ENCODE measurements at regions not wholly inside any gene's neighbourhood (a gene's known extent, or its start where the extent isn't known, plus 50 kb on each side); places are given as distances from the start of the nearest gene placed in this dataset.
A peak's percentile ranks its signal among the peaks of the same experiment; 100 is the strongest.

DNA sequence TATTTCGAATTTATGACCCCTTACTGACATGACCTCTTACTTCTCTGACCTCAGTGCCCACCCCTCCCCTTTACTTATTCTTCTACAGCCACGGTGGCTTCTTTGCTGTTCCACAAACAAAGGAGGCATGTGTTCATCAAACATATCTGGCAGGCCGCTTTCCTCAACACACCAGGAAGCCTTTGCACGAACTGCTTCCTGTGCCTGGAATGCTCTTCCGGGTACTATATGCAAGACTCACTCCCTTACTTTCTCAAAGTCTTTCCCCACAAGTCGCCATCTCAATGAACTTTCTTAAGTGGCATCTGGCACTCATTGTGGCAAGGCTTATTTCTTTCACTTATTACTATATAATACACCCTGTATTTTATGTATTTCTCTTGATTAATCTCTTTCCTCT lies 351.5 kb upstream of the DDX53 start:
- H3K36me3 ChIP-seq (ENCODE audit: control insufficient read depth, insufficient read depth, low read length), result no peaks in the 10 kb centered on the region
- H3K4me1 ChIP-seq (ENCODE audit: control insufficient read depth, extremely low read depth, insufficient read depth, low read length), result no peaks in the 10 kb centered on the region
- DNase-seq (ENCODE audit: low read depth in 2 of 2), result no peak
- no peak overlapping the region for H2AFZ ChIP-seq (ENCODE audit: low read length)
- no peak for TF ChIP-seq EZH2 (IDR thresholded peaks at IDR 0.05; ENCODE audit: low read length, missing control alignments)
- TF ChIP-seq, protein P1, sequence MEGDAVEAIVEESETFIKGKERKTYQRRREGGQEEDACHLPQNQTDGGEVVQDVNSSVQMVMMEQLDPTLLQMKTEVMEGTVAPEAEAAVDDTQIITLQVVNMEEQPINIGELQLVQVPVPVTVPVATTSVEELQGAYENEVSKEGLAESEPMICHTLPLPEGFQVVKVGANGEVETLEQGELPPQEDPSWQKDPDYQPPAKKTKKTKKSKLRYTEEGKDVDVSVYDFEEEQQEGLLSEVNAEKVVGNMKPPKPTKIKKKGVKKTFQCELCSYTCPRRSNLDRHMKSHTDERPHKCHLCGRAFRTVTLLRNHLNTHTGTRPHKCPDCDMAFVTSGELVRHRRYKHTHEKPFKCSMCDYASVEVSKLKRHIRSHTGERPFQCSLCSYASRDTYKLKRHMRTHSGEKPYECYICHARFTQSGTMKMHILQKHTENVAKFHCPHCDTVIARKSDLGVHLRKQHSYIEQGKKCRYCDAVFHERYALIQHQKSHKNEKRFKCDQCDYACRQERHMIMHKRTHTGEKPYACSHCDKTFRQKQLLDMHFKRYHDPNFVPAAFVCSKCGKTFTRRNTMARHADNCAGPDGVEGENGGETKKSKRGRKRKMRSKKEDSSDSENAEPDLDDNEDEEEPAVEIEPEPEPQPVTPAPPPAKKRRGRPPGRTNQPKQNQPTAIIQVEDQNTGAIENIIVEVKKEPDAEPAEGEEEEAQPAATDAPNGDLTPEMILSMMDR (conservative IDR thresholded peaks at IDR 0.05 in 1 of 2, IDR thresholded peaks at IDR 0.05 in 1 of 2; ENCODE audit: low read depth in 1 of 2, low read length in 2 of 2), result no peak
- H3K9me3 ChIP-seq (ENCODE audit: control insufficient read depth, insufficient read depth, low read depth, low read length), result no peaks in the 10 kb centered on the region
- no peaks in the 10 kb centered on the region for H3K79me2 ChIP-seq (ENCODE audit: control insufficient read depth, insufficient read depth, low read length)
- no peaks in the 10 kb centered on the region for H3K27me3 ChIP-seq (ENCODE audit: control insufficient read depth, insufficient read depth, low read length)
- no peaks in the 10 kb centered on the region for H4K20me1 ChIP-seq (ENCODE audit: control insufficient read depth, extremely low read depth, insufficient read depth, low read length)
- no peak overlapping the region for H3K4me2 ChIP-seq (ENCODE audit: extremely low read depth, insufficient read depth, low read length)
- H3K4me3 ChIP-seq (replicated peaks in 1 of 4; ENCODE audit: control extremely low read depth in 1 of 4, insufficient read depth in 1 of 4, low read depth in 3 of 4, low read length in 4 of 4), result no peak overlapping the region
- no peak overlapping the region for H3K9ac ChIP-seq (ENCODE audit: insufficient read depth, low read length)
- no peak overlapping the region for H3K27ac ChIP-seq (ENCODE audit: insufficient read depth, low read length)

DNA sequence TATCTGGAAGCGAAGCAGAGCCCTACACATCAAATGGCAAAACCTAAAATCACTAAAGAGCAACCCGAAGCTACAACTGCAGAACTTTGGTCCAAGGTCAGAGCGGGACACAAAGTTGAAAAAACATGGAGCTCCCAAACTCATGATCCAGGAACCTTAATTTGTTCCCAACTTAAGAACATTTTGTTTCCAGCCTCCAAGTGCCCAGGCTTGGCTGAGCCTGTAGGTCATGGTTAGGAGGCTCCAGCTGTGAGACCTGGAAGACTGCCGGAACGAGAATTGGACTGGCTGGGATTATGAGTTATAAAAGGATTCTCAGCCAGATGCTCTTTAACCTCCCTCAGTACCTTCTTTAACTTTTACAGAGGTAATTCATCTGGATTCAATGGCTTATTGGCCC lies 349.1 kb upstream of the DDX53 start:
- Histone ChIP-seq H4K20me1 (ENCODE audit: control insufficient read depth, extremely low read depth, insufficient read depth, low read length) (no peaks in the 10 kb centered on the region), H3K27me3 (ENCODE audit: control insufficient read depth, insufficient read depth, low read length) (no peaks in the 10 kb centered on the region), H3K9ac (ENCODE audit: insufficient read depth, low read length) (no peak overlapping the region), H3K4me3 (replicated peaks in 1 of 4; ENCODE audit: control extremely low read depth in 1 of 4, insufficient read depth in 1 of 4, low read depth in 3 of 4, low read length in 4 of 4) (no peak overlapping the region), H3K27ac (ENCODE audit: insufficient read depth, low read length) (no peak overlapping the region), H3K4me1 (ENCODE audit: control insufficient read depth, extremely low read depth, insufficient read depth, low read length) (no peaks in the 10 kb centered on the region), H3K9me3 (ENCODE audit: control insufficient read depth, insufficient read depth, low read depth, low read length) (no peaks in the 10 kb centered on the region), H3K4me2 (ENCODE audit: extremely low read depth, insufficient read depth, low read length) (no peak overlapping the region), H3K79me2 (ENCODE audit: control insufficient read depth, insufficient read depth, low read length) (no peaks in the 10 kb centered on the region), H3K36me3 (ENCODE audit: control insufficient read depth, insufficient read depth, low read length) (no peaks in the 10 kb centered on the region), H2AFZ (ENCODE audit: low read length) (no peak overlapping the region)
- DNase-seq (ENCODE audit: low read depth in 2 of 2), result no peak
- TF ChIP-seq EZH2 (IDR thresholded peaks at IDR 0.05; ENCODE audit: low read length, missing control alignments), result no peak
- TF ChIP-seq, protein P1 (conservative IDR thresholded peaks at IDR 0.05 in 1 of 2, IDR thresholded peaks at IDR 0.05 in 1 of 2; ENCODE audit: low read depth in 1 of 2, low read length in 2 of 2), result no peak

DNA sequence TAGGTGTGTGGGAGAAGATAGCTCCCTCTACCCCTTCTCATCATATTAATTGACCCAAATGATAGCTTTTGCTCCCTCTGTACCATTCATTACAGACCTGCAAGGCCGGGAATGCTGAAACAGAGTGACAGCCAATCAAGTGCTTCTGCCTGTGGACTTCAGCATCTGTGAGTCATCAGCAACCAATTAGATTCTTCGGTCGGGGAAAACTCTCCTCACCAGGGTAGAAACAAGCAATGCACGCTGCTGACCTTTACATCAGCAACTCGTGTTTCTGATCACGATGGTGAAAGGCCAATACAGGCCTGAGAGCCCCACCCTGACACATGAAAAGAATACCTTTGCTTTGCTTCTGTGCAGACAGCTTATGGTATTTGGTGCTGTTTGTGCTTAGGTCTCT lies 347.2 kb upstream of the DDX53 start:
- Histone ChIP-seq H3K4me1 (ENCODE audit: control insufficient read depth, extremely low read depth, insufficient read depth, low read length) (no peaks in the 10 kb centered on the region), H2AFZ (ENCODE audit: low read length) (no peak overlapping the region), H4K20me1 (ENCODE audit: control insufficient read depth, extremely low read depth, insufficient read depth, low read length) (no peaks in the 10 kb centered on the region), H3K79me2 (ENCODE audit: control insufficient read depth, insufficient read depth, low read length) (no peaks in the 10 kb centered on the region), H3K4me3 (replicated peaks in 1 of 4; ENCODE audit: control extremely low read depth in 1 of 4, insufficient read depth in 1 of 4, low read depth in 3 of 4, low read length in 4 of 4) (no peak overlapping the region), H3K36me3 (ENCODE audit: control insufficient read depth, insufficient read depth, low read length) (no peaks in the 10 kb centered on the region), H3K27ac (ENCODE audit: insufficient read depth, low read length) (no peak overlapping the region), H3K27me3 (ENCODE audit: control insufficient read depth, insufficient read depth, low read length) (no peaks in the 10 kb centered on the region), H3K4me2 (ENCODE audit: extremely low read depth, insufficient read depth, low read length) (no peak overlapping the region), H3K9me3 (ENCODE audit: control insufficient read depth, insufficient read depth, low read depth, low read length) (no peaks in the 10 kb centered on the region), H3K9ac (ENCODE audit: insufficient read depth, low read length) (no peak overlapping the region)
- TF ChIP-seq, protein P1 (conservative IDR thresholded peaks at IDR 0.05 in 1 of 2, IDR thresholded peaks at IDR 0.05 in 1 of 2; ENCODE audit: low read depth in 1 of 2, low read length in 2 of 2), result no peak
- TF ChIP-seq EZH2 (IDR thresholded peaks at IDR 0.05; ENCODE audit: low read length, missing control alignments), result no peak
- DNase-seq (ENCODE audit: low read depth in 2 of 2), result peak; percentile 40 to 56

Measured in fibroblast of lung (primary cell).